SHP77 (cell line): ENCODE measurements at regions not wholly inside any gene's neighbourhood (a gene's known extent, or its start where the extent isn't known, plus 50 kb on each side); places are given as distances from the start of the nearest gene placed in this dataset.
"Not testable (repeated sequence)": the region's sequence is repeated elsewhere in the genome, so short reads cannot be mapped to it uniquely, and the experiment has no call there.

ENCODE experiments used
- DNase-seq, 2 experiments: peaks; one replicate each; lab custom pipeline; 2025; lab: John Stamatoyannopoulos, UW

- no peak for DNase-seq
Observed at GRCh38 chr18:78788161-78788560, 191.5 kb upstream of the SALL3 start.

GRCh38 chr18:78789850-78790249 is 189.8 kb upstream of the SALL3 start:
- DNase-seq: no peak

GRCh38 chr18:78790511-78790910 is 189.1 kb upstream of the SALL3 start:
- DNase-seq: no peak

GRCh38 chr18:78790960-78791359 is 188.7 kb upstream of the SALL3 start:
- no peak for DNase-seq

- DNase-seq: no peak
Observed at GRCh38 chr18:78792094-78792493, 187.5 kb upstream of the SALL3 start.

- no peak for DNase-seq
Observed at GRCh38 chr18:78792736-78793135, 186.9 kb upstream of the SALL3 start.

- no peak for DNase-seq
Observed at GRCh38 chr18:78793313-78794070, 186.1 kb upstream of the SALL3 start.

GRCh38 chr18:78794071-78794430 is 185.6 kb upstream of the SALL3 start:
- no peak for DNase-seq

GRCh38 chr18:78796693-78797455 is 182.7 kb upstream of the SALL3 start:
- no peak for DNase-seq

GRCh38 chr18:78797499-78797898 is 182.1 kb upstream of the SALL3 start:
- no peak for DNase-seq

GRCh38 chr18:78798402-78799175 is 181.0 kb upstream of the SALL3 start:
- DNase-seq: no peak

GRCh38 chr18:78799382-78800089 is 180.1 kb upstream of the SALL3 start:
- DNase-seq: no peak

- DNase-seq: not testable (repeated sequence)
Observed at GRCh38 chr18:78800102-78800851, 179.3 kb upstream of the SALL3 start.

GRCh38 chr18:78801011-78801410 is 178.6 kb upstream of the SALL3 start:
- DNase-seq: no peak

- DNase-seq: no peak
Observed at GRCh38 chr18:78803104-78803503, 176.5 kb upstream of the SALL3 start.

GRCh38 chr18:78804206-78805030 is 175.2 kb upstream of the SALL3 start:
- no peak for DNase-seq

GRCh38 chr18:78805840-78806239 is 173.8 kb upstream of the SALL3 start:
- no peak for DNase-seq

GRCh38 chr18:78807668-78808067 is 171.9 kb upstream of the SALL3 start:
- DNase-seq: no peak

GRCh38 chr18:78809845-78810244 is 169.8 kb upstream of the SALL3 start:
- no peak for DNase-seq

- DNase-seq: no peak
Observed at GRCh38 chr18:78810706-78811105, 168.9 kb upstream of the SALL3 start.
